Heart left ventricle (tissue), 16 donors: ENCODE measurements at regions not wholly inside any gene's neighbourhood (a gene's known extent, or its start where the extent isn't known, plus 50 kb on each side); places are given as distances from the start of the nearest gene placed in this dataset.

Source experiments
- ATAC-seq, 4 donors: fragments of 200-7000 bp; cut with Tn5 transposase; one replicate each; pipeline ENCODE4 v1.9.1; 2020 to 2022; ENCODE audit warnings: moderate library complexity in 4 of 4, mild to moderate bottlenecking in 3 of 4, moderate number of reproducible peaks in 1 of 4
- DNase-seq, 5 donors: peaks; one replicate each; pipeline ENCODE4 v3.0.0-alpha.2; 2020
- H3K27ac ChIP-seq, 12 donors: fragments of 200-600 bp; sonication (generic) in 4 of 12; one replicate each; pipeline versions ENCODE4 v1.5.0 to v1.8.0; 2016 to 2022; ENCODE audit warnings: mild to moderate bottlenecking in 2 of 12
- H3K27me3 ChIP-seq, 9 donors: fragments of 200-600 bp; sonication (generic) in 2 of 9; one replicate each; pipeline versions ENCODE4 v1.5.1 to v1.8.0; 2016 to 2022; ENCODE audit warnings: mild to moderate bottlenecking in 3 of 9
- H3K36me3 ChIP-seq, 9 donors: fragments of 200-600 bp; sonication (generic) in 2 of 9; one replicate each; pipeline versions ENCODE4 v1.5.0 to v1.8.0; 2018 to 2022; ENCODE audit warnings: mild to moderate bottlenecking in 2 of 9
- H3K4me1 ChIP-seq, 12 donors: fragments of 200-600 bp; sonication (generic) in 4 of 12; one replicate each; pipeline versions ENCODE4 v1.5.0 to v1.8.0; 2016 to 2022; ENCODE audit warnings: mild to moderate bottlenecking in 3 of 12
- H3K4me3 ChIP-seq, 12 donors: fragments of 200-600 bp; sonication (generic) in 4 of 12; one replicate each; pipeline versions ENCODE4 v1.5.0 to v1.8.0; 2017 to 2022; ENCODE audit warnings: mild to moderate bottlenecking in 9 of 12, moderate library complexity in 4 of 12
- H3K9me3 ChIP-seq, 12 donors: fragments of 200-600 bp; sonication (generic) in 4 of 12; one replicate each; pipeline versions ENCODE4 v1.5.0 to v1.8.0; 2016 to 2022; ENCODE audit warnings: mild to moderate bottlenecking in 1 of 12
- POLR2A ChIP-seq, 2 donors: fragments of 450-650 bp; IDR thresholded peaks; one replicate each; pipeline ENCODE4 v1.6.1; 2017; ENCODE audit warnings: antibody characterized with exemption in 2 of 2, mild to moderate bottlenecking in 2 of 2, moderate library complexity in 2 of 2
- WGBS, 4 donors: extraction: QIAGEN DNeasy Blood & Tissue Kit in 2 of 4; methylation state at CpG; one replicate each; pipeline versions ENCODE4 v1.1.5 to v1.1.7; 2013 to 2018; 5-methylcytosine and 5-hydroxymethylcytosine counted together
- intact Hi-C, 10 donors: fragments of 100-400 bp; cut with DNase I; formaldehyde crosslinking; loops; one replicate each; pipeline versions ENCODE4 v1.11.1 to v1.14.2; 2022
- TF ChIP-seq, protein P1 (sequence below), 12 donors: fragments of 200-600 bp; sonication (generic) in 4 of 12; IDR thresholded peaks; one replicate each; pipeline versions ENCODE4 v1.5.0 to v1.8.0; 2018 to 2022; ENCODE audit warnings: antibody characterized with exemption in 12 of 12, mild to moderate bottlenecking in 5 of 12
- donor health status: ischemic (EF 13 %, LVEDD 7.1; RV severe dilation, severe dysfunction).
- donor health status: healthy with polysubstance abuse.
- donor health status: DM: no; HTN: yes; CAD: no.
- donor health status: DM: no; HTN: no; CAD: no.
- donor health status: ischemic (EF 25% LVEDD 6.9; RV normal size, moderate dysfunction).
- donor health status: ischemic (EF 25% LVEDD 5.7; RV mildly dilated, moderate dysfunction).
- donor health status: healthy.
- donor health status: DM: yes; HTN: yes; CAD: no.
- donor health status: ischemic (EF 35%, LVEDD 5.7; RV mildly dilated, moderate dysfunction).
- donor health status: nonischemic (EF 11% LVEDD 7.7; RV severe dilation, severe dysfunction).
- donor health status: DM: yes; HTN: yes; CAD: no.
- donor health status: PGD.
- donor health status: ischemic (EF 29% LVEDD 5.4; RV normal size, mild dysfunction).
- donor health status: nonischemic (EF 23%, LVEDD 6.1; RV moderate dilation, normal function).

DNA sequence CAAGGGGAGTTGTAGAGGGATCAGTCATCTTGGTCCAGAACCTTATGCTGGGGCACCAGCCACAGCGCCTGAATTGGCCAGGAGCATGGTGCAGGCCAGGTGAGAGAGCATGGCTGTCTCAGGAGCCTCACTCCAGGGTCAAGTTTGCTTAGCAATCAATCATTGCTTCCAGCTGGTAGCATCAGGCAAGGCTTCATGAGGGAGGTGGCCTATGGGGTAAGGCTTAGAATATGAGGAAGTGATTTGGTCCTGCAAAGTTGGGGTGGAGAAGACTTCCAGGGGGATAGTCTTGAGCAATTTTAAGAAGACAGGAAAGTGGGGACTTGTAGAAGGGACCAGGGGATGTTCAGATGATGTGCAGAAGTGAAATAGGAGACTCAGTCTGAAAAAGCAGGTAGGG, 53.9 kb upstream of the PITX1 start:
- intact Hi-C loops, result no loop called here
- H3K4me1 ChIP-seq, result no peaks in the 10 kb centered on the region
- H3K27me3 ChIP-seq, result peaks cover 0 to 20% (median 0%) of the 10 kb centered on the region in 9 donors
- no peak overlapping the region for H3K4me3 ChIP-seq
- 67 to 89% (median 89%) methylated on average over 1 of the region's 1 CpG; no CpG with 5 or more reads in 1 of the 4 donors for WGBS, 4 donors
- H3K36me3 ChIP-seq, result no peaks in the 10 kb centered on the region
- no peaks in the 10 kb centered on the region for H3K9me3 ChIP-seq
- no peak for TF ChIP-seq POLR2A (IDR thresholded peaks at IDR 0.05)
- TF ChIP-seq, protein P1, sequence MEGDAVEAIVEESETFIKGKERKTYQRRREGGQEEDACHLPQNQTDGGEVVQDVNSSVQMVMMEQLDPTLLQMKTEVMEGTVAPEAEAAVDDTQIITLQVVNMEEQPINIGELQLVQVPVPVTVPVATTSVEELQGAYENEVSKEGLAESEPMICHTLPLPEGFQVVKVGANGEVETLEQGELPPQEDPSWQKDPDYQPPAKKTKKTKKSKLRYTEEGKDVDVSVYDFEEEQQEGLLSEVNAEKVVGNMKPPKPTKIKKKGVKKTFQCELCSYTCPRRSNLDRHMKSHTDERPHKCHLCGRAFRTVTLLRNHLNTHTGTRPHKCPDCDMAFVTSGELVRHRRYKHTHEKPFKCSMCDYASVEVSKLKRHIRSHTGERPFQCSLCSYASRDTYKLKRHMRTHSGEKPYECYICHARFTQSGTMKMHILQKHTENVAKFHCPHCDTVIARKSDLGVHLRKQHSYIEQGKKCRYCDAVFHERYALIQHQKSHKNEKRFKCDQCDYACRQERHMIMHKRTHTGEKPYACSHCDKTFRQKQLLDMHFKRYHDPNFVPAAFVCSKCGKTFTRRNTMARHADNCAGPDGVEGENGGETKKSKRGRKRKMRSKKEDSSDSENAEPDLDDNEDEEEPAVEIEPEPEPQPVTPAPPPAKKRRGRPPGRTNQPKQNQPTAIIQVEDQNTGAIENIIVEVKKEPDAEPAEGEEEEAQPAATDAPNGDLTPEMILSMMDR (IDR thresholded peaks at IDR 0.05), result no peak
- ATAC-seq (no peak), DNase-seq (no peak)
- no peak overlapping the region for H3K27ac ChIP-seq

DNA sequence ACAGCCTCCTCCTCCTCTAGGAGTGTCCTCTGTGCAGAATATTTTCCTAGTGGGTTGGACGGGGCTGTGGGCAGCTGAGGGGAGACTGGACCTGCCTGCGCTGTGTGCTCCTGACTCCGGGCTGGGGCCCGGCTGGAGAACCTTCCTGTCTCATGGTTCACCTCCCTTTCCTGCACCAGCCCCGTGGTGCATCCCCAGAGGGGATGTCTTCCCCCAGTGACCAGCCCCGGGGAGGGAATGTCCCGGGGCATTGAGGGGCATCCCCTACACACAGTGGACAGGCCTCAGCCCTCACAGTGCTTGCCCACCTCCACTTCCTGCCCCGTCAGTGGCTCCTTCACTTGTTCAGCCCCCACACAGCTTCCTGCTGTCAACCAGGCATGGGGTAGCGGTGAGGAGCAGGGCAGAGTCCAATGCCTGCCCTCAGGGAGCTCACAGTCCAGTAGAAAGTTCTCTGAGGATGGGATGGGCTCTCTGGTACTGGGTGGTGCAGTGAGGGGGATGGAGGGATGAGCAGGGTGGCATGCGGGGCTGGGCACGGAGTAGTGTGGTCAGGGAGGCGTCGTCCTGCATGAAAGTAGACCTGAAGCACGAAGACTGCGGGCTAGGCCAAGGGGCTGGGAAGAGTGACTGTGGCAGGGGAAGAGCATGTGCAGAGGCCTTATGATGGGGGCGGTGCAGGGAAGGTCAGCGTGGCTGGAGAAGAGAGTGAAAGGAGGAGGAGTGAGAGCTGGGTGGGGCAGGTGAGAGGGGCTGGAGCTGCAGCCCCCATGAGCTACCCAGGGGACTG, 52.1 kb upstream of the PITX1 start:
- Histone ChIP-seq H3K4me3 (no peak overlapping the region), H3K4me1 (no peaks in the 10 kb centered on the region), H3K36me3 (no peaks in the 10 kb centered on the region), H3K27ac (no peak overlapping the region), H3K27me3 (peaks cover 0 to 20% (median 0%) of the 10 kb centered on the region in 9 donors), H3K9me3 (peaks cover 0 to 15% (median 3%) of the 10 kb centered on the region in 12 donors)
- WGBS, 4 donors, result 84 to 86% (median 84%) methylated on average over 16 to 17 of the region's 17 CpGs
- ATAC-seq (peak in 1 of 4 donors; percentile 22), DNase-seq (peak in 1 of 5 donors; percentile 8)
- TF ChIP-seq, protein P1 (IDR thresholded peaks at IDR 0.05), result no peak
- intact Hi-C loops, result no loop called here

DNA sequence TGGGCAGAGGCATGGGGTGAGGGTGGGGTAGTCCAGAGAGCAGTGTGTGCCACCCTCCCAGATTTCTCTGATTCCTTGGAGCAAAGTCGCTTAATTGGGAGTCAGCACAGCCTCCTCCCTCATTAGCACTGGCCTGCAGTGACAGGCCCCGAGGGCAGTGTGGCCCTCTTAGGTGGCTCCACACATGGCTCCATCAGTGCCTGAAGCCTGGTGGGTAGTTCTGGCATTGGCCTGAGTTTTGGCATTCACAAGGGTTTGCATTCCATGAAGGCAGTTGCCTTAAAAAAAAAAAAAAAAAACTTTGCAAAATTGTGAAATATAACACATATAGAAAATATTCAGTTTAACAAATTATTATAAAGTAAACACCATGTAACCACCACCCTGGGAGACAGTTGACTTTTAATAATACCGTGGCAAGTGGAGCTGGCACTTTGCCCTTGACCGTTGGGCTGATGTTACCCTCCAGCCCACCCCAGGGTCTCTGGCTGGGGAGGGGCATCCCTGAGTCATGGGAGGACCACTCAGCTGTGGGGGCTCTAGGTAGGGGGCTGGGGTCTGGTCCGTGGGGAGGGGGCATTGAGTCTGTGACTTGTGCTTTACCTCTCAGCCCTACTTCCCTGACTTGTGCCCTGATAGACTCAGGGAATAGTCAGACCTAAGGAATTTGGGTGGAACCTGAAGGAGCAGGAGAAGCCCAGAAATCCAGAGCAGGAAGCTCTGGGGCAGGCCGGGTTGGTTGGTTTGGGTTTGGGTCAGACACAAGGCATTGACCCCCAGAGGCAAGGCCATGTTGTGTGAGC, 51.3 kb upstream of the PITX1 start:
- intact Hi-C loops, result no loop called here
- WGBS, 4 donors, result 58 to 74% (median 69%) methylated on average over 6 of the region's 6 CpGs
- no peaks in the 10 kb centered on the region for H3K4me1 ChIP-seq
- peaks cover 0 to 21% (median 4%) of the 10 kb centered on the region in 12 donors for H3K9me3 ChIP-seq
- no peak overlapping the region for H3K4me3 ChIP-seq
- H3K27ac ChIP-seq, result no peak overlapping the region
- H3K27me3 ChIP-seq, result peaks cover 0 to 20% (median 0%) of the 10 kb centered on the region in 9 donors
- no peaks in the 10 kb centered on the region for H3K36me3 ChIP-seq
- DNase-seq (peak in 1 of 5 donors; percentile 6), ATAC-seq (no peak)
- TF ChIP-seq, protein P1 (IDR thresholded peaks at IDR 0.05), result no peak
- TF ChIP-seq POLR2A (IDR thresholded peaks at IDR 0.05), result no peak
